HG02642 (cell line): ENCODE measurements at regions not wholly inside any gene's neighbourhood (a gene's known extent, or its start where the extent isn't known, plus 50 kb on each side); places are given as distances from the start of the nearest gene placed in this dataset.

Experiments used
- ATAC-seq: cut with Tn5 transposase; IDR thresholded peaks from one replicate; pipeline ENCODE4 v1.9.1; 2021; ENCODE audit warnings: mild to moderate bottlenecking; ENCODE audit not compliant: unreplicated experiment, poor library complexity

DNA sequence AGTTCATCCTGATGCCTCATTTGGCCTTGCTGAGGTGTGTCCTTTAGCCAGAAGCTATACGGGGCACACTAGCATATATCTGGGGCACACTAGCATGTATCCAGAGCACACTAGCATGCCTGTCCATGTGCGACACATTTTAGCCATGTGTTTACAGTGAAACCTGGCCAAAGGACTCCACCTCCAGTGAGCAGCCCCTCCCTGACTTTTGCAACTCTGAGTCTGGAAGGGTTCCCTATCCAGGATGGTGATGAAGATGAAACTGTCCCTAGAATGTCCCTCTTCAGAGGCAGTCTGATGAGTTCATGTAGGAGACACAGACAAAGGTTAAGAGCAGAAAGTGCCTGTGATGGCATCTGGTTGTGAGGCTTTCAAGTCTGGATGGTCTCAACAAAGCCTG is 61.4 kb upstream of the LGALSL start:
- ATAC-seq = no peak

DNA sequence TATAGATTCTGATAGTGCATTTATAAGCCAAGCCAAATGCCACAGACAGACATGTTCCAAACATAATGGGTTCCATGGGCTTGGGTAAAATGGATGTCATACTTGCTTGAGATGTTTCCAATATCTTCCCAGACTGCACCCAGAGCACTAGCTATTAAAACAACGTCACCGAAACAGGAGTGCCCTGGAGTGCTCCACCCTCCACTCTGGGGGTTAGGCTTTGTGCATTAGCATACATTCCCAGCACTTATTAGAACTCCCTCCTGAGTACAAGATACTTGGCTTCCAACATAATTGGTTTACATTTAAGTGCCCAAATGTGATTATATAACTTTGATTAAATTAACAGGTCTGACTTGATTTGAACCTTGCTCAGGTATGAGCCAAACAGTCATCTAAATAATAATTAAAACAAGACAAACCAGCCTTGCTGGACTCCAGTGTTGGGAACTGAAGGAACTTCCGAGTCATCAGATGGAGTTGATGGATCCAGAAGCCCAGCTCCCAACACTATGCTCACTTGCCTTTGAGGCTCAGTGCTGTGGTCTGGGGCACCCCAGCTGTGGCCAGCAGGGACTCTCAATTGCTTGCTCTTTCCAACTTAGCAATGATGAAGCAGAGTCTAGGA is 60.5 kb upstream of the LGALSL start:
- no peak for ATAC-seq

DNA sequence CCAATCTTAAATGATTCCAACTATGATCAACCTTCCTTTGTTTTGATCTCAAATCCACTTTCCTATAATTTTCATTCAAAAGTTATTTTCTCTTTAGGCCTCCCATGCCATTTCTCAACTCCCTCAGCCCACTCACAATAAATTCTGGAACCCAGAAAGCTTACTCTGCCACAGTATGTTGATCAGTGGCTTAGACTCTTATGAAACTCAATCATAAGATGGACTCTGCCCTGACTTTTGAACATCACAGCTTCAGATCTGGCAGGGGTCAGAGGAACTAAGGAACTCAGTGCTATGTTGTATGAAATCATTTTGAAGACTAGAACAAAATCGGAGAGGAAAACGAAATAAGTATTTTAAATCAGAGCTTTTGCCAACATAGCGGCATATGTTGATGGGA is 59.8 kb upstream of the LGALSL start:
- no peak for ATAC-seq

DNA sequence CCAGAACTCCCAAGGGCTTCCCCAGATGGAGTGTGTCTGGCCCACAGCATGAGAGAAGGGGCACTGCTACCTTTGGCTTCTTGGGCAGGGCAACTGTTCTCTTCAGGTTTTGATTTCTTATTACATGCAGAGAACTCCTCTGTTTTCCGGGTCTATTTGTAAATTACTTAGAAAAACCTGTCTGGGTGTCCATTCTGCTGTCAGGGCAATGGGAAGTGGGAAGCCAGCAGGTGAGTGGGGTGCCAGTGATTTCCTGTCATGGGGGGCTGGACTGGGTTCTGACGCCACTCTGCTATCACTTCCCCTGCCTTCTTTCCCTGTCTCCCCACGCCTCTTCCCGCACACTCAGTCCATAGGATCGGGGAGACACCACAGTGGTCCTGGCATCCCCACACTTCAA is 58.0 kb upstream of the LGALSL start:
- ATAC-seq = no peak

DNA sequence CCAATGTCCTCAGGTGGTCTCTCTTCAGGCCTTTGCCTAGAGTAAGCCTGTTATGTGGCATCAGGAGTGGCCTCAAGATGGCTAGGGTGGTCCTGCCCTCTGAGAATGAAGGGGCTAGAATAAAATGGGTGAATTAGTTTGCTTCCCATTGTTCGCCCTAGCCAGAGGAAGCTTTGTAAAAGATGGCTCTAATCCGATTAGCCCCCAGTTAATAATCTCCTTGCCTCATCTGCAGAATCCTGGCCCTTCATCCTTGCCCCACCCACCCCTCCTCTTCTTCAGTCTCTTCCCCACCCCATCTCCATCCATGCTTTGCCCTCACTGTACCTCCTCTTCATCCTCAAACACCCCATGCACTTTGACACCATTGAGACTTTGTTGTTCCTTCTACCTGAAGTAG is 57.4 kb upstream of the LGALSL start:
- ATAC-seq = no peak

DNA sequence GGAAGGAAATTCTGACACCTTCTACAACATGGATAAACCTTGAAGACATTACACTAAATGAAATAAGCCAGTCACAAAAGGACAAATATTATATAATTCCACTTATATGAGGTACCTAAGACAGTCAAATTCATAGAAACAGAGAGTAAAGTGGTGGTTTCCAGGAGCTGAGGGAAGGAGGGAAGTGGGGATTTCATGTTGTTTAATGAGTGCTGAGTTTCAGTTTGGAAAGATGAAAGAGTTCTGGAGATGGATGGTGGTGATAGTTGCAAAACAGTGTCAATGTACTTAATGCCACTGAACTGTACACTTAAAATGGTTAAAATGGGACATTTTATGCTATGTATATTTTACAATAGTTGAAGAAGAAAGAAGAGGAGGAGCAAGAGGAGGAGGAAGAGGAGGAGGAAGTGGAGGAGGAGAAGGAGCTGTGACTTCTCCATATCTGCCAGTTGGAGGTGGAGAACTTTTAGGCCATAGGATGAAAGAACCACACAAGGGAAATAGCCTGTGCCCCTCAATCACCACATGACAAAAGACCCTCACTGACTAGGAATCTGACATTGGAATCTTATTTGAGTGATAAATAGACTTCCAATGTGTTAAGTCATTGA is 55.3 kb upstream of the LGALSL start:
- ATAC-seq = no peak

DNA sequence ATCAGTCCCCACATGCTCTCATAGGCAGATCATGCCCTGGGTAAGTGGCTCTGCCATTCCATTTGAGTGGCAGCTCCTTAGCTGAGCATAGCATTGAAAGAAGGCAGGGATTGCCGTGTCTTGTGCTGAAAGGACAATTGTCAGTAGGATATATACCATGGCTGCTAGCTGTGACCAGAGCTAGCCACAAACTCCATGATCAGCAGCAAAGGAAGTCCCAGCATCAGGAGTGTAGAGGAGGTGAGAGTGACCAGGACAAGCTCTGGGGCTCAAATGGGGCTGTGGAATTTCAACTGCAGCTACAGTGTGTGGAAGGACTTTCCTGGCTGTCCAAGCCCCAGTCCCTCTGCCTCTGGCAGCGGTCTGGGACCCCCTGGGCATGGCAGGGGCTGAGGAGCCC is 54.4 kb upstream of the LGALSL start:
- no peak for ATAC-seq

DNA sequence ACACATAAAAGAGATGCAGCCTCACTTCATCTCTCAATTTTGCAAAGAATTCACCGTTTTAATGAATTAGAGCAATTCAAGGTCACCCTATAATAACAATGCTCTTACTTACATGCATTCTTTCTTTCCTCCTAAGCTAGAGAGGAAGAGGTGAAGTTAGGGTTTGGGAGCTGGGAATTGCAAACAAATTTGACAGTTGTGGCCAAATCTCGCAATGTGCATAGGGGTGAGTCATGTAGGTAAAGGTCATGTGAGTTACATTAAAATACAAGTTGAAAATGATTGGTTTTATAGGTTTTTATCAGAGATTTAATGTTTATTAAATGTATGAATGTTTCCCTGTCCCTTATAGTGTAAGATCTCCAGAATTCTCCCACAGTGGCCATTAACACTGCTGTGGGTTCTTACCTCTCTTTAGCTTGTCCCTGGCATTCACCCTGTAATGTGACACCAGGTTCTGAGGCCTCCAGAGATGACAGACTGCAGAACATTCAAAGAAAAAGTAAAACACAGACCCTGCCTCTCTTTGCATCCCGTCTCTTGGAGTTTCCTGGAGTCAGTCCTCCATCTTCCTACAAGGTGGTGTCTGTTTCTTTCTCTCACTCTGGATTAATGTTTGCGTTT is 53.7 kb upstream of the LGALSL start:
- no peak for ATAC-seq

DNA sequence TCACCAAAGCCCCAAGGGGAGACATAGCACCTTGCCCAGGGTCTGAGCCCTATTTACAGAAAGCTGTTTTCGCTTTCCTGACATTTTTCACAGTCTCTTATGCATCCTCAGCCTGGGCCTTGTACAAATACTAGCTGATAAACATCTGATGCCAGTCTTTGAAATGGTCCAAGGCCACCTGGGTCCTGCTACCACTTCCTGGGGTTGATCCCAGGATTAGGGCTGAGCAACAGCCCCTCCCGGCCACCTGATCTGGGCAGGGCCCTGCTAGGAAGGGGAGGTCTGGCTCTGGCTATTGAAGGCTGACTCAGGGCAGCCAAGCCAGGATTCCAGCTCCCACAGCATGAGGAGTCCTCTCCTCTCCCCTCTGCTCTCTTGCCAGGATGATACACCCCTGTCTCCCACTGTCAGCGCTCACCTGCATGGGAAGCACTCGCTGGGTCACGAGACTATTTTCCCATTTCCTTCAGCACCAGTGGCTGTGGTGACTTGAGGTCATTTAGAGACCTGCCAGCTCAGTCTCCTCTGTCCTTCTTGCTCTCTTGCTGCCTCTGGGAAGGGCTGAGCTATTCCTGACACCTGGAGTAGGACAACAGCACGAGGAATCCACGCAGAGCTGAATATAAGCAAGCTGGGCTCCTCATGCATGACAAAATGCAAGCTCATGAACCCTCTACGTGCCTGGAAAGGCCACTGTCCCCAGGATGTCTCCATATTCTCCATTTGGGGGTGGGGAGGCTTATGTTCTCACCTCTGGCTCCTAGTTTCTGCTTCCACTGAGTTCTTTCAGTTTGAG is 53.0 kb upstream of the LGALSL start:
- no peak for ATAC-seq

DNA sequence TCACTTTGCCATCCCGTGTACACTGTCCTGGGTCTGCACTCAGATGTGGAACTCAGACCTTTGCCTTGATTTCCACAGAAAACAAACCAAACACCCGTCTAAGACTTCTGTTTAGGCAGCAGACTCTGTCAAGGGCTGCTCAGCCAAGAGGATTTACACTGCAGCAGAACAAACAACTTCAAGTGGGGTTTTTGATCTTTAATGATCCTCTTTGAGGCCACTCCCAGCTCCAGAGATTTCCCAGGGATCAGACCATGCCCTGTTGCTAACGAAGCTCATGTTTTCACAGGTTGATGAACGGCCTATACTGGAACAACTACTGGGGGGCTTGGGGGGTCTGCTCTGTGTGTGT is 52.5 kb upstream of the LGALSL start:
- ATAC-seq = no peak

DNA sequence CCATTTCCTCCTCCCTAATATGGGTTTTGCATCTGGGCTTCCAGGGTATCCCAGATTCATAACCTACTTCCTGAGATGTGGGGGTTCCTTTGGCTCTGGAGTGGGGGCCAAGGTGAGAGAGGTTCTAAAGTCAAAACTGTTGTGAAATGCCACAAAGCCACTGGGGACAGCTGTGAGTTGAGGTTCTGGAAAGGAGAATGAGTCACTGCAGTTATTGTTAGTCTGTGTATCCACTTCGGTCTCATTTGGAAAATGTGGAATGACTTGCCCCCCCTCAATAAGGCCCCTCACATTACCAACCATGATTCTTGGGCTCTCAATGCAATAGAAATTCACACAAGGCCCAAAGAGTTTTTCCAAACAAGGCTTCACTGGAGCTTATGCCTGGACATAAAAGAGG is 51.1 kb upstream of the LGALSL start:
- ATAC-seq = no peak

DNA sequence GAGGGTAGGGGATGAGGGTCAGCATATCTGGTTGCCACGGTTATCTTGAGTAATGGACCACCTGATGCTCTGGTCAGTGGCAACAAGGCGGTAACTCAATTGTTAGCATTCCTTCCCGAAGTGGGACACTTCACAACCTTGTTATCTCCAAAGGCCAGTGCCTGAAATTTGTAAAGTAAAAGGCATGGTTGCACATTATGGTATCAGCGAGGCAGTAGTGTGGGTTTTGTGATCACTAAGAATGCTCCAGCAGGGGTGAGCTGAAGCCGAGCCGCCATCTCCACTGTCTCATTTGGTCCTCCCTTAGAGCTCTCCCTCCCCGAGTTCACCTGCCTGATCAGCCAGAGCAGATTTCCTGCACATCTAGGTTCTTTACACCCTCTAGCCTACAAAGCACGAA is 50.5 kb upstream of the LGALSL start:
- ATAC-seq = no peak

DNA sequence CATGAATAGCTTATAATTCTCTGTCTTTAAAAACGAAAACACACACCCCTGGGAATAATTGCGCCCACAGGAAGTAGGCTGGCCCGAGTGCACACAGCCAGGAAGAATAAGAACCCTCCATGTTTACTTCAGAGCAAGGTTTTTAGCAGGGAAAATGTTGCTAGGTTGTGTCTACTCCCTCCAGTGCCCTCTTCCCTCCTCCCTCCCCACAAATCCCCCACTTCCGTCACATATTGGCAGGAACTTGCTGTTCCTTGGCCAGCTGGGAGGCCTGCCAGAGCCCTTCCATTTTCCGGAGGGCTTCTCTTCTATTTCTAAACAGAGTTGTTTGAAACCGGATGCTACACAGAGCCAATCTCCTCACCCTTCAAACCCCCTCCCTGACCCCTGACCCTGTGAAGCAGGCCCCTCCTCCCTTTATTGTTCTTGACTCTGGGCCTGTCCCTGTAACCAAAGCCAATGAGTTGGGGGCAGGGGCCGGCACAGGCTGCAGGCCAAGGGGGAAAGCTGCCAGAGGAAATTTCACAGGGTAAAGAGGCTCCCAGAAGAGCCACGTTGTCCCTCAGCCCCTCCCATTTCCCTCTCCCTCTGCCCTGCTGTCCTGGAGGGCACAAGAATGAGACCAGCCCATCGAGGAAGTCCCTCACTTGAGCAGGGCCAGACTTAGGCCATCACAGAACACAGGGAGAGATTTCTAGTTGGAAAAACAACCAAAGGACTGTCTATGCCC is 49.8 kb upstream of the LGALSL start:
- ATAC-seq = no peak
